ENCODE measurements at regions not wholly inside any gene's neighbourhood (a gene's known extent, or its start where the extent isn't known, plus 50 kb on each side); places are given as distances from the start of the nearest gene placed in this dataset.

- H3K9ac ChIP-seq (replicated peaks; ENCODE audit: extremely low read depth, insufficient read depth, low read length) = no peak overlapping the region
- BruUV-seq (replicated peaks) = no TSS peak
- H4K20me1 ChIP-seq (replicated peaks; ENCODE audit: control insufficient read depth, extremely low read depth, insufficient read depth, low read length) = no peaks in the 10 kb centered on the region
- H2AFZ ChIP-seq (ENCODE audit: low read depth, low read length) = no peak overlapping the region
- intact Hi-C loops (cut with micrococcal nuclease) (no loop called here), dilution Hi-C loops (cut with MboI; ENCODE audit: extremely low pct_ligation_motif_present, low sequenced_read_pairs) (no loop called here)
- H3K4me1 ChIP-seq (ENCODE audit: control insufficient read depth, extremely low read depth, insufficient read depth, low read length) = no peaks in the 10 kb centered on the region
- no peak overlapping the region for H3K4me3 ChIP-seq (replicated peaks in 1 of 3; ENCODE audit: insufficient read depth in 1 of 3, low read depth in 1 of 3, low read length in 3 of 3)
- no peaks in the 10 kb centered on the region for H3K79me2 ChIP-seq (ENCODE audit: control insufficient read depth, insufficient read depth, low read length)
- no peak overlapping the region for H3K27ac ChIP-seq (ENCODE audit: insufficient read depth, low read depth, low read length)
- no peak overlapping the region for H3K4me2 ChIP-seq (ENCODE audit: insufficient read depth, low read length)
- TF ChIP-seq JUN (IDR thresholded peaks at IDR 0.05; ENCODE audit: borderline replicate concordance, insufficient read depth, insufficient read length, low read depth) = no peak
- TF ChIP-seq EZH2 (IDR thresholded peaks at IDR 0.05; ENCODE audit: borderline replicate concordance, low read depth, low read length, severe bottlenecking) = no peak
- no peak for TF ChIP-seq POLR2A (IDR thresholded peaks at IDR 0.05; ENCODE audit: low read depth, low read length)
- no peak for TF ChIP-seq CTCF (IDR thresholded peaks at IDR 0.05; ENCODE audit: extremely low read depth in 1 of 2, insufficient read depth in 1 of 2, low read depth in 1 of 2, low read length in 2 of 2)
- no peak for TF ChIP-seq POLR2AphosphoS5 (IDR thresholded peaks at IDR 0.05; ENCODE audit: insufficient read depth, low read depth, low read length)
- TF ChIP-seq MAX (IDR thresholded peaks at IDR 0.05; ENCODE audit: insufficient read depth, insufficient read length) = no peak
- TF ChIP-seq GATA2 (IDR thresholded peaks at IDR 0.05; ENCODE audit: insufficient read depth, insufficient read length, low read depth, low read length) = no peak
- no peaks in the 10 kb centered on the region for H3K9me1 ChIP-seq (replicated peaks; ENCODE audit: control insufficient read depth, extremely low read depth, insufficient read depth, low read length)
- no peaks in the 10 kb centered on the region for H3K36me3 ChIP-seq (ENCODE audit: control insufficient read depth in 2 of 2, extremely low read depth in 1 of 2, insufficient read depth in 2 of 2, low read length in 2 of 2)
- no peaks in the 10 kb centered on the region for H3K9me3 ChIP-seq (replicated peaks; ENCODE audit: control insufficient read depth, insufficient read depth, low read length)
- no peak for FAIRE-seq
- POLR2A ChIA-PET = no interaction called here
- CTCF ChIA-PET = interaction anchor here (1.2 to 2.3 kb wide), 3 partner anchors 13 to 16 kb away, joined by 3 to 11 read pairs (median 3); no protein-coding TSS in a partner anchor
- no peak for DNase-seq (ENCODE audit: low read depth, low spot score)
- H3K27me3 ChIP-seq (ENCODE audit: control insufficient read depth in 2 of 2, insufficient read depth in 2 of 2, low read length in 2 of 2) = peaks cover 0 to 2% of the 10 kb centered on the region in 2 experiments
Measured at GRCh38 chr4:89177807-89178206, 66.5 kb downstream of the TIGD2 start.

Measured in endothelial cell of umbilical vein (primary cell).